ENCODE measurements at regions not wholly inside any gene's neighbourhood (a gene's known extent, or its start where the extent isn't known, plus 50 kb on each side); places are given as distances from the start of the nearest gene placed in this dataset.

GRCh38 chr3:76624164-76624563 lies 415.7 kb upstream of the ROBO2 start:
- H3F3A ChIP-seq (ENCODE audit: insufficient read depth, low read length) = no peaks in the 10 kb centered on the region
- no peaks in the 10 kb centered on the region for H3K79me2 ChIP-seq (ENCODE audit: low read length)
- DNase-seq = no peak
- H3K4me3 ChIP-seq (ENCODE audit: low read length) = no peak overlapping the region
- H3K9me3 ChIP-seq (replicated peaks; ENCODE audit: insufficient read depth, low read length) = no peaks in the 10 kb centered on the region
- no peak overlapping the region for H3K4me2 ChIP-seq (ENCODE audit: low read depth, low read length)
- no peak for TF ChIP-seq CTCF (IDR thresholded peaks at IDR 0.05; ENCODE audit: low read length)
- TF ChIP-seq EZH2 (optimal IDR thresholded peaks at IDR 0.05; ENCODE audit: low read depth, low read length) = no peak
- TF ChIP-seq EZH2phosphoT487 (IDR thresholded peaks at IDR 0.05; ENCODE audit: low read length) = no peak
- no peak overlapping the region for H3K27ac ChIP-seq (ENCODE audit: low read length)
- no peak overlapping the region for H2AFZ ChIP-seq (ENCODE audit: low read length)
- H3K9me2 ChIP-seq (replicated peaks; ENCODE audit: insufficient read depth, low read length) = no peaks in the 10 kb centered on the region
- no peak overlapping the region for H3K9ac ChIP-seq (ENCODE audit: low read length)
- H3K36me3 ChIP-seq (replicated peaks; ENCODE audit: insufficient read depth, low read length) = no peaks in the 10 kb centered on the region
- H3K27me3 ChIP-seq (replicated peaks; ENCODE audit: insufficient read depth, low read length) = no peaks in the 10 kb centered on the region
- H4K20me1 ChIP-seq (ENCODE audit: insufficient read depth, low read length) = no peaks in the 10 kb centered on the region
- no peaks in the 10 kb centered on the region for H3K4me1 ChIP-seq (ENCODE audit: low read length)

GRCh38 chr3:76627236-76627635 lies 412.7 kb upstream of the ROBO2 start:
- Histone ChIP-seq H3K27ac (ENCODE audit: low read length) (no peak overlapping the region), H3K27me3 (replicated peaks; ENCODE audit: insufficient read depth, low read length) (no peaks in the 10 kb centered on the region), H3K4me1 (ENCODE audit: low read length) (no peaks in the 10 kb centered on the region), H3K36me3 (replicated peaks; ENCODE audit: insufficient read depth, low read length) (no peaks in the 10 kb centered on the region), H2AFZ (ENCODE audit: low read length) (no peak overlapping the region), H3K4me3 (ENCODE audit: low read length) (no peak overlapping the region), H3F3A (ENCODE audit: insufficient read depth, low read length) (no peaks in the 10 kb centered on the region), H3K9me3 (replicated peaks; ENCODE audit: insufficient read depth, low read length) (no peaks in the 10 kb centered on the region), H3K9me2 (replicated peaks; ENCODE audit: insufficient read depth, low read length) (no peaks in the 10 kb centered on the region), H3K79me2 (ENCODE audit: low read length) (no peaks in the 10 kb centered on the region), H4K20me1 (ENCODE audit: insufficient read depth, low read length) (no peaks in the 10 kb centered on the region), H3K9ac (ENCODE audit: low read length) (no peak overlapping the region), H3K4me2 (ENCODE audit: low read depth, low read length) (no peak overlapping the region)
- no peak for DNase-seq
- no peak for TF ChIP-seq CTCF (IDR thresholded peaks at IDR 0.05; ENCODE audit: low read length)
- TF ChIP-seq EZH2 (optimal IDR thresholded peaks at IDR 0.05; ENCODE audit: low read depth, low read length) = no peak
- TF ChIP-seq EZH2phosphoT487 (IDR thresholded peaks at IDR 0.05; ENCODE audit: low read length) = no peak

GRCh38 chr3:76631251-76631650 lies 408.6 kb upstream of the ROBO2 start:
- Histone ChIP-seq H3K4me3 (ENCODE audit: low read length) (no peak overlapping the region), H3F3A (ENCODE audit: insufficient read depth, low read length) (no peaks in the 10 kb centered on the region), H3K9me2 (replicated peaks; ENCODE audit: insufficient read depth, low read length) (no peaks in the 10 kb centered on the region), H3K9ac (ENCODE audit: low read length) (no peak overlapping the region), H3K4me2 (ENCODE audit: low read depth, low read length) (no peak overlapping the region), H3K9me3 (replicated peaks; ENCODE audit: insufficient read depth, low read length) (no peaks in the 10 kb centered on the region), H3K27ac (ENCODE audit: low read length) (no peak overlapping the region), H3K4me1 (ENCODE audit: low read length) (no peaks in the 10 kb centered on the region), H3K27me3 (replicated peaks; ENCODE audit: insufficient read depth, low read length) (no peaks in the 10 kb centered on the region), H3K79me2 (ENCODE audit: low read length) (no peaks in the 10 kb centered on the region), H2AFZ (ENCODE audit: low read length) (no peak overlapping the region), H4K20me1 (ENCODE audit: insufficient read depth, low read length) (no peaks in the 10 kb centered on the region), H3K36me3 (replicated peaks; ENCODE audit: insufficient read depth, low read length) (no peaks in the 10 kb centered on the region)
- no peak for DNase-seq
- TF ChIP-seq EZH2phosphoT487 (IDR thresholded peaks at IDR 0.05; ENCODE audit: low read length) = no peak
- no peak for TF ChIP-seq CTCF (IDR thresholded peaks at IDR 0.05; ENCODE audit: low read length)
- no peak for TF ChIP-seq EZH2 (optimal IDR thresholded peaks at IDR 0.05; ENCODE audit: low read depth, low read length)
